HepG2 (cell line): ENCODE measurements at regions not wholly inside any gene's neighbourhood (a gene's known extent, or its start where the extent isn't known, plus 50 kb on each side); places are given as distances from the start of the nearest gene placed in this dataset.

Experiments
- ATAC-seq: fragments of 200-7000 bp; cut with Tn5 transposase; 3 replicates; pipeline ENCODE4 v1.9.1; 2020; ENCODE audit warnings: mild to moderate bottlenecking, moderate library complexity
- BruUV-seq: library from RNA; stranded (reverse); fragments of 400-500 nt; replicated peaks from 2 replicates; lab custom pipeline; 2021; lab: Mats Ljungman, UMichigan
- CTCF ChIA-PET: fragments of 300-600 bp; formaldehyde crosslinking; extraction: SDS; loops from one replicate; lab custom pipeline; 2021; ENCODE audit warnings: low total read pairs, inconsistent platforms, low intra/inter-chr PET ratio; lab: Yijun Ruan, JAX
- POLR2A ChIA-PET: fragments of 350-600 bp; sonication (Branson Sonifier 250); formaldehyde crosslinking; loops from one replicate; lab custom pipeline; 2020; ENCODE audit warnings: antibody characterized with exemption, inconsistent platforms; lab: Yijun Ruan, JAX
- DNase-seq: peaks from one replicate; pipeline ENCODE4 v3.0.0-alpha.2; 2015; ENCODE audit warnings: low spot score
- FAIRE-seq: peaks from 3 replicates; lab custom pipeline; 2011; peaks lifted over from hg19 to GRCh38; lab: Jason Lieb, UNC
- H2AFZ ChIP-seq: one replicate; pipeline ENCODE4 v1.6.1; 2011; ENCODE audit warnings: low read length, inconsistent platforms
- H3K27ac ChIP-seq: fragments of 300-600 bp; 3 replicates; pipeline ENCODE4 v1.8.0; 2011; ENCODE audit warnings: mixed run types, mild to moderate bottlenecking, mixed read lengths, low read length, inconsistent platforms; ENCODE audit not compliant: insufficient read depth; ENCODE audit errors: extremely low read length
- H3K27me3 ChIP-seq, 2 experiments: fragments of 200-600 bp in 1 of 2; 2 replicates in 1 of 2; 3 replicates in 1 of 2; pipeline versions ENCODE4 v1.6.0 to v1.8.0; 2011; ENCODE audit warnings: low read length in 2 of 2, mild to moderate bottlenecking in 2 of 2, moderate library complexity in 2 of 2, inconsistent platforms in 1 of 2; ENCODE audit not compliant: insufficient read depth in 2 of 2, control insufficient read depth in 1 of 2
- H3K36me3 ChIP-seq, 2 experiments: fragments of 200-600 bp in 1 of 2; replicated peaks in 1 of 2; 2 replicates in 1 of 2; 3 replicates in 1 of 2; pipeline versions ENCODE4 v1.5.1 to v1.8.0; 2011; ENCODE audit warnings: low read length in 2 of 2, inconsistent platforms in 1 of 2; ENCODE audit not compliant: insufficient read depth in 2 of 2, control insufficient read depth in 1 of 2
- H3K4me1 ChIP-seq: 2 replicates; pipeline ENCODE4 v1.5.1; 2012; ENCODE audit warnings: low read length, inconsistent platforms; ENCODE audit not compliant: insufficient read depth
- H3K4me2 ChIP-seq: 2 replicates; pipeline ENCODE4 v1.6.0; 2011; ENCODE audit warnings: low read depth, low read length, inconsistent platforms
- H3K4me3 ChIP-seq, 3 experiments: fragments of 200-600 bp in 1 of 3; sonication (generic), shearing (Covaris generic) in 1 of 3; replicated peaks in 1 of 3; 2 replicates each; pipeline ENCODE4 v1.5.1; 2011 to 2016; ENCODE audit warnings: low read length in 3 of 3, inconsistent platforms in 2 of 3, low read depth in 2 of 3, mild to moderate bottlenecking in 2 of 3, control low read depth in 1 of 3, mixed read lengths in 1 of 3; ENCODE audit not compliant: insufficient read depth in 1 of 3
- H3K79me2 ChIP-seq: one replicate; pipeline ENCODE4 v1.6.1; 2011; ENCODE audit warnings: low read length, inconsistent platforms; ENCODE audit not compliant: insufficient read depth
- H3K9ac ChIP-seq: 2 replicates; pipeline ENCODE4 v1.6.0; 2011; ENCODE audit warnings: mild to moderate bottlenecking, low read depth, low read length, inconsistent platforms; ENCODE audit not compliant: insufficient read depth
- H3K9me3 ChIP-seq: 2 replicates; pipeline ENCODE4 v1.5.1; 2012; ENCODE audit warnings: mild to moderate bottlenecking, low read length
- H4K20me1 ChIP-seq: 2 replicates; pipeline ENCODE4 v1.6.0; 2011; ENCODE audit warnings: inconsistent platforms, mild to moderate bottlenecking, low read length, moderate library complexity; ENCODE audit not compliant: insufficient read depth
- JUN ChIP-seq: sonication (generic); formaldehyde crosslinking; IDR thresholded peaks from 2 replicates; pipeline ENCODE4 v1.4.0; 2020; ENCODE audit warnings: mild to moderate bottlenecking, missing genetic modification reagents
- KDM5B ChIP-seq: sonication (generic); formaldehyde crosslinking; IDR thresholded peaks from 2 replicates; pipeline ENCODE4 v1.4.0; 2020; ENCODE audit warnings: missing genetic modification reagents, mild to moderate bottlenecking, borderline replicate concordance
- NFE2L2 ChIP-seq: fragments of 150-350 bp; IDR thresholded peaks from 2 replicates; pipeline ENCODE4 v1.6.1; 2014; ENCODE audit warnings: low read length
- SAFB2 ChIP-seq: sonication (generic); formaldehyde crosslinking; IDR thresholded peaks from 2 replicates; pipeline ENCODE4 v1.5.1; 2020; ENCODE audit warnings: missing genetic modification reagents, low read depth, mild to moderate bottlenecking, borderline replicate concordance
- WGBS: methylation state at CpG from one replicate; pipeline ENCODE4 v1.1.6; 2017; ENCODE audit warnings: low lambda C conversion rate; 5-methylcytosine and 5-hydroxymethylcytosine counted together
- in situ Hi-C: cut with HindIII; loops from 2 replicates; pipeline ENCODE4 v1.10.0; 2017; ENCODE audit warnings: low pct_unique_long_range_greater_than_20kb; ENCODE audit not compliant: extremely low pct_ligation_motif_present
- intact Hi-C: fragments of 100-400 bp; cut with micrococcal nuclease; formaldehyde crosslinking; loops from one replicate; pipeline ENCODE4 v1.10.0; 2022; ENCODE audit not compliant: unreplicated experiment
- TF ChIP-seq, protein P1 (sequence below): sonication (generic); formaldehyde crosslinking; IDR thresholded peaks from 2 replicates; pipeline ENCODE4 v1.4.0; 2020; ENCODE audit warnings: mild to moderate bottlenecking, missing genetic modification reagents

DNA sequence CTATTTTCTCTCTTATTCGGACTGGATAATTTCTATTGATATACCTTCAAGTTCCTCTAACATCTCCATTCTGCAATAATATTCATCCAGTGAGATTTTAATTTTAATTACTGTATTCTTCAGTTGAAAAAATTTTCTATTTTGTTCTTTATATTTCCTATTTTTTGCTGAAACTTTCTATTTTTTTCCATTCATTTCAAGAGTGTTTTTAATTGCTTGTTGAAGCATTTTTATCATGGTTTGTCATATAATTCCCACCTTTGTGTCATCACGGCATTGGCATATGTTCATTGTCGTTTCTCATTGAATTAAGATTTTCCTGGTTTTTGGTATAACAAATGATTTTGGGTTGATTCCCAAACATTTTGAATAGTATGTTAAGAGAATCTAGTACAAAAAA lies 214.9 kb upstream of the HDDC2 start:
- 28% methylated on average over 3 of the region's 3 CpGs for WGBS
- intact Hi-C loops, result no loop called here
- no peak overlapping the region for H3K27ac ChIP-seq
- H3K4me3 ChIP-seq, result no peak overlapping the region
- H3K4me2 ChIP-seq, result no peak overlapping the region
- H3K9ac ChIP-seq, result no peak overlapping the region
- ATAC-seq, result no peak
- DNase-seq, result no peak
- no peaks in the 10 kb centered on the region for H3K36me3 ChIP-seq
- no peaks in the 10 kb centered on the region; a peak in 1 of 5 replicates for H3K27me3 ChIP-seq
- no peaks in the 10 kb centered on the region for H3K79me2 ChIP-seq
- FAIRE-seq, result no peak
- no peaks in the 10 kb centered on the region for H4K20me1 ChIP-seq
- ChIA-PET POLR2A (no interaction called here), CTCF (no interaction called here)
- in situ Hi-C loops, result loop anchor here (10.0 kb wide), 1 partner anchor 228 kb away; the partner anchor contains the start of gene HEY2
- TF ChIP-seq JUN (CRISPR knock-in tag), result no peak
- TF ChIP-seq, protein P1, sequence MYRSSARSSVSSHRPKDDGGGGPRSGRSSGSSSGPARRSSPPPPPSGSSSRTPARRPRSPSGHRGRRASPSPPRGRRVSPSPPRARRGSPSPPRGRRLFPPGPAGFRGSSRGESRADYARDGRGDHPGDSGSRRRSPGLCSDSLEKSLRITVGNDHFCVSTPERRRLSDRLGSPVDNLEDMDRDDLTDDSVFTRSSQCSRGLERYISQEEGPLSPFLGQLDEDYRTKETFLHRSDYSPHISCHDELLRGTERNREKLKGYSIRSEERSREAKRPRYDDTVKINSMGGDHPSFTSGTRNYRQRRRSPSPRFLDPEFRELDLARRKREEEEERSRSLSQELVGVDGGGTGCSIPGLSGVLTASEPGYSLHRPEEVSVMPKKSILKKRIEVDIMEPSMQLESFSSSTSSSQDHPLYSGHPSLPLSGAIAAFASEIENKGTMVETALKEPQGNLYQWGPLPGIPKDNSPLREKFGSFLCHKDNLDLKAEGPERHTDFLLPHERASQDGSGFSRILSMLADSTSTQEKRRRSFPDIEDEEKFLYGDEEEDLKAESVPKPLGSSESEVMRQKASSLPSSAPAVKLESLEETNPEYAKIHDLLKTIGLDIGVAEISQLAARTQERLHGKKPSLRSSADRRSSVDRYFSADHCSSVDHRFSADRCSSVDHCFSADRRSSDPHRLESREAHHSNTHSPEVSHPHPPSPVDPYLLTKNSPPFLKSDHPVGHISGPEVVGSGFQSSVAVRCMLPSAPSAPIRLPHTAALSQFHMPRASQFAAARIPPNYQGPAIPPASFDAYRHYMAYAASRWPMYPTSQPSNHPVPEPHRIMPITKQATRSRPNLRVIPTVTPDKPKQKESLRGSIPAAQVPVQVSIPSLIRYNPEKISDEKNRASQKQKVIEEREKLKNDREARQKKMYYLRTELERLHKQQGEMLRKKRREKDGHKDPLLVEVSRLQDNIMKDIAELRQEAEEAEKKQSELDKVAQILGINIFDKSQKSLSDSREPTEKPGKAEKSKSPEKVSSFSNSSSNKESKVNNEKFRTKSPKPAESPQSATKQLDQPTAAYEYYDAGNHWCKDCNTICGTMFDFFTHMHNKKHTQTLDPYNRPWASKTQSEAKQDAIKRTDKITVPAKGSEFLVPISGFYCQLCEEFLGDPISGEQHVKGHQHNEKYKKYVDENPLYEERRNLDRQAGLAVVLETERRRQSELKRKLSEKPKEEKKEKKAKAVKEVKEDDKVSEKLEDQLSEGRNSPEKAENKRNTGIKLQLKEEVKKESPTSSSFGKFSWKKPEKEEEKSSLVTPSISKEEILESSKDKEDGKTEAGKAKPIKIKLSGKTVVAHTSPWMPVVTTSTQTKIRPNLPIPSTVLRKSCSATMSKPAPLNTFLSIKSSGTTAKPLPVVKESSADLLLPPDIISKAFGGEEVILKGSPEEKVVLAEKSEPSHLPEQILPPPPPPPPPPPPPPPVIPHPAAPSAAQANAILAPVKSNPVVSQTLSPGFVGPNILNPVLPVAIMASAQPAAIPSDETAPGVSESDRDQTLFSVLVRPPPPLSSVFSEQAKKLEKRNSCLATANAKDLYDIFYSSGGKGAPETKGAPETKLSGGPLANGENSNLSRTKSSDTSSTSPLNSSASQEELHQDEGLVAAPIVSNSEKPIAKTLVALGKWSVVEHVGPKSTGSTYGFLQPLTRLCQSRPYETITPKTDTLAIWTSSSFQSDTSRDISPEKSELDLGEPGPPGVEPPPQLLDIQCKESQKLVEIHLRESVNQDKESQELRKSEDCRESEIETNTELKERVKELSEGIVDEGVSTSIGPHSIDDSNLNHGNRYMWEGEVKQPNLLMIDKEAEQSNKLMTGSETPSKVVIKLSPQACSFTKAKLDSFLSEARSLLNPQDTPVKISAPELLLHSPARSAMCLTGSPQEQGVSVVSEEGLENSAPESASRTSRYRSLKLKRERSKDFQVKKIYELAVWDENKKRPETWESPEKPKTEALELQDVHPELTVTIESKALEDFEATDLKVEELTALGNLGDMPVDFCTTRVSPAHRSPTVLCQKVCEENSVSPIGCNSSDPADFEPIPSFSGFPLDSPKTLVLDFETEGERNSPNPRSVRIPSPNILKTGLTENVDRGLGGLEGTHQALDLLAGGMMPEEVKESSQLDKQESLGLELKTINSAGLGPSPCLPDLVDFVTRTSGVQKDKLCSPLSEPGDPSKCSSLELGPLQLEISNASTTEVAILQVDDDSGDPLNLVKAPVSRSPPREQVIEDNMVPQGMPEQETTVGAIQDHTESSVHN (CRISPR knock-in tag), result no peak
- no peak for TF ChIP-seq NFE2L2
- TF ChIP-seq SAFB2, result no peak
- TF ChIP-seq KDM5B (CRISPR knock-in tag), result no peak
- TF ChIP-seq, all 625 proteins: peak for 0
- Histone ChIP-seq H2AFZ (no peak overlapping the region), H3K9me3 (no peaks in the 10 kb centered on the region), H3K4me1 (no peaks in the 10 kb centered on the region)
- no TSS peak for BruUV-seq
